ENCODE measurements at regions not wholly inside any gene's neighbourhood (a gene's known extent, or its start where the extent isn't known, plus 50 kb on each side); places are given as distances from the start of the nearest gene placed in this dataset.

- TF ChIP-seq POLR2A (IDR thresholded peaks at IDR 0.05), result no peak
- TF ChIP-seq CTCF (IDR thresholded peaks at IDR 0.05), result no peak
These were observed 210.5 kb upstream of the RSPO3 start for GRCh38 chr6:126907996-126908395.

All from body of pancreas (tissue), 4 donors.